ENCODE measurements at regions not wholly inside any gene's neighbourhood (a gene's known extent, or its start where the extent isn't known, plus 50 kb on each side); places are given as distances from the start of the nearest gene placed in this dataset.

DNA sequence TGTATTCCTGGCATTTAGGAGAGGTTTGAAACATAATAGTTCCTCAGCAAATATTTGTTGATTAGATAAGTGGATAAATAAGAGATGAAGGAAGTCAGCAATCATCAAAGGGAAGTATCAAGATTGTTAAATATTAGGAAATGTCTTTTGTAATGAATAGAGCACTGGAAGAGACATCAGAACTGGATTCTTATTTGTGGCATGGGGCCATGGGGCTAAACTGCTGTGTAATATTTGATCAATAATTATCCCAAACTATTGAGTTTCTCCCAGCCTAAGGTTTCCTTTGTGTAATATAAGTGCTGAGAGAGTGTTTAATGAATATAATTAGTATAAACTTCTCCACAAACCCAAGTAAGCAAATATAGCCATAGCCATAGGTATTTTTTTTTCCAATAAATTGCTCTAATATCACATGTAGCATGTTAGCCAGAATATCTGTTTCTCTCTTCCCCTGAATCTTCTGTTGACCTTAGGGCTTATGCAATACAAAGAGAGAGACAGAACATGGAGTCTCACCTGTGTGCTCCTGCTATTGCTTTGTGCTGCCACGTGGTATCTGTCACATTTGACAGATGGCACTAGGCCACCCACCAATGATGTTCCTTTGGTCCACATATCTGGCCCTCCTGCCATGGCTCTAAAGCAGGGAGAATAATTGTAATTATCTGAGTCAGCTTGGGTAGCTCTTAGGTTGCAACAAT, 658.7 kb downstream of the SOX5 start:
- no peak for DNase-seq
- H3K9me3 ChIP-seq (replicated peaks), result no peaks in the 10 kb centered on the region
- no peaks in the 10 kb centered on the region for H3K4me1 ChIP-seq
- intact Hi-C loops (cut with micrococcal nuclease), result no loop called here
- no peak overlapping the region for H3K4me3 ChIP-seq
- TF ChIP-seq, protein P1, sequence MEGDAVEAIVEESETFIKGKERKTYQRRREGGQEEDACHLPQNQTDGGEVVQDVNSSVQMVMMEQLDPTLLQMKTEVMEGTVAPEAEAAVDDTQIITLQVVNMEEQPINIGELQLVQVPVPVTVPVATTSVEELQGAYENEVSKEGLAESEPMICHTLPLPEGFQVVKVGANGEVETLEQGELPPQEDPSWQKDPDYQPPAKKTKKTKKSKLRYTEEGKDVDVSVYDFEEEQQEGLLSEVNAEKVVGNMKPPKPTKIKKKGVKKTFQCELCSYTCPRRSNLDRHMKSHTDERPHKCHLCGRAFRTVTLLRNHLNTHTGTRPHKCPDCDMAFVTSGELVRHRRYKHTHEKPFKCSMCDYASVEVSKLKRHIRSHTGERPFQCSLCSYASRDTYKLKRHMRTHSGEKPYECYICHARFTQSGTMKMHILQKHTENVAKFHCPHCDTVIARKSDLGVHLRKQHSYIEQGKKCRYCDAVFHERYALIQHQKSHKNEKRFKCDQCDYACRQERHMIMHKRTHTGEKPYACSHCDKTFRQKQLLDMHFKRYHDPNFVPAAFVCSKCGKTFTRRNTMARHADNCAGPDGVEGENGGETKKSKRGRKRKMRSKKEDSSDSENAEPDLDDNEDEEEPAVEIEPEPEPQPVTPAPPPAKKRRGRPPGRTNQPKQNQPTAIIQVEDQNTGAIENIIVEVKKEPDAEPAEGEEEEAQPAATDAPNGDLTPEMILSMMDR (IDR thresholded peaks at IDR 0.05; ENCODE audit: borderline replicate concordance), result no peak
- no peaks in the 10 kb centered on the region for H3K27me3 ChIP-seq (ENCODE audit: low read depth)
- no peak overlapping the region for H3K27ac ChIP-seq (replicated peaks)
- H3K36me3 ChIP-seq, result no peaks in the 10 kb centered on the region

DNA sequence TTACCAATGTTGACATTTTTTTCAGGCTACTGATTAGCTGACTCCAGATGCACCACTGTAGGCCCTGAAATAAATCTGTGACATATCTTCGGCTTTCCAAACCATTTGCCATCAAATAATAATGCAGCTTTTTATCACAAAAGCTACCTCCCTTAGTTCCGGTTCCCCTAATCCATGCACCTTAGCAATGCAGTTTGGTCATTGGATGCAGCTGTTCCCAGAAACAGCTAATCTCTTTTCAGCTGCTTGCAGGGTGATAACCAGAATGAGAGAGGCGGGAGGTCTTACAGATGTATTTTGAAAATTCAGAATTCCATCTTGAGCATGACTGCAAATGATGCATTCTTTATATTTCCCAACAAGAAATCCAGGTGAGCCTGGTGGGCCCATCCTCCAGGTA, 646.2 kb downstream of the SOX5 start:
- Histone ChIP-seq H3K4me3 (no peak overlapping the region), H3K27ac (replicated peaks) (no peak overlapping the region), H3K36me3 (no peaks in the 10 kb centered on the region), H3K27me3 (ENCODE audit: low read depth) (no peaks in the 10 kb centered on the region), H3K9me3 (replicated peaks) (peaks cover 25% of the 10 kb centered on the region), H3K4me1 (no peaks in the 10 kb centered on the region)
- TF ChIP-seq, protein P1 (IDR thresholded peaks at IDR 0.05; ENCODE audit: borderline replicate concordance), result no peak
- intact Hi-C loops (cut with micrococcal nuclease), result no loop called here
- DNase-seq, result no peak

DNA sequence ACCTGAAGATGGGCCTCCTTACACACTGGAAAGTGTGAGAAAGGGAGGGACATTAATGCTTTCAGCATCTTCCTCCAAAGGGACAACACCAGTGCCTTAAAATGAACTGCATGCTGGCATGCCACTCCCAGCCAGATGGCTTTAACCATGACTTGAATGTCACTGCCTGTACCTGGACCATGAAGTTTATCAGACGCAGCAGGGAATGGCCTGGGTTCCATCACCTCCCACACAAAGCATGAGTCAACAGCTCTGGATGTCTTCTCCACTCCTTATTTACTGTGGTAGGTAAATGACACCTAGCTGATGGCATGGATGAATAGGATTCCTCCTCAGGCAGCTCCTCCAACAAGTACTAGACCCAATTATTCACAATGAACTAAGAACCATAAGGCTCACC, 645.6 kb downstream of the SOX5 start:
- TF ChIP-seq, protein P1 (IDR thresholded peaks at IDR 0.05; ENCODE audit: borderline replicate concordance), result no peak
- Histone ChIP-seq H3K4me3 (no peak overlapping the region), H3K27ac (replicated peaks) (no peak overlapping the region), H3K36me3 (no peaks in the 10 kb centered on the region), H3K9me3 (replicated peaks) (peaks cover 19% of the 10 kb centered on the region), H3K4me1 (no peaks in the 10 kb centered on the region), H3K27me3 (ENCODE audit: low read depth) (no peaks in the 10 kb centered on the region)
- DNase-seq, result no peak
- intact Hi-C loops (cut with micrococcal nuclease), result no loop called here

DNA sequence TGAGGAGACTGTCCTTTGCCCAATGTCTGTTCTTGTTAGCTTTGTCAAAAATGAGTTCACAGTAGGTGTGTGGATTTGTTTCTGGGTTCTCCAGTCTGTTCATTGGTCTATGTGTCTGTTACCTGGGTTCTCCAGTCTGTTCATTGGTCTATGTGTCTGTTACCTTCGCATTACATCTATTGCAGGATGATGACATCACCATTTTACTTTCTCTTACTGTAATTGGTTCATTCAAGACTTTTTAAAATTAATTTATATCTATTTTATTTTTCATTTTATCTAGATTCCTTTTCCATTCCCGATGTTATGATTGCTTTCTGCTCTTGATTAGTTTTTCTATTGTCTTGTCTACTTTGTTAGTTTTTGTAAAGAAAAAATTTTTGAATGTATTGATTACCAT, 615.5 kb downstream of the SOX5 start:
- Histone ChIP-seq H3K27ac (replicated peaks) (no peak overlapping the region), H3K27me3 (ENCODE audit: low read depth) (no peaks in the 10 kb centered on the region), H3K36me3 (no peaks in the 10 kb centered on the region), H3K4me3 (no peak overlapping the region), H3K4me1 (no peaks in the 10 kb centered on the region), H3K9me3 (replicated peaks) (peaks cover 6% of the 10 kb centered on the region)
- no peak for DNase-seq
- intact Hi-C loops (cut with micrococcal nuclease), result no loop called here
- TF ChIP-seq, protein P1 (IDR thresholded peaks at IDR 0.05; ENCODE audit: borderline replicate concordance), result no peak

DNA sequence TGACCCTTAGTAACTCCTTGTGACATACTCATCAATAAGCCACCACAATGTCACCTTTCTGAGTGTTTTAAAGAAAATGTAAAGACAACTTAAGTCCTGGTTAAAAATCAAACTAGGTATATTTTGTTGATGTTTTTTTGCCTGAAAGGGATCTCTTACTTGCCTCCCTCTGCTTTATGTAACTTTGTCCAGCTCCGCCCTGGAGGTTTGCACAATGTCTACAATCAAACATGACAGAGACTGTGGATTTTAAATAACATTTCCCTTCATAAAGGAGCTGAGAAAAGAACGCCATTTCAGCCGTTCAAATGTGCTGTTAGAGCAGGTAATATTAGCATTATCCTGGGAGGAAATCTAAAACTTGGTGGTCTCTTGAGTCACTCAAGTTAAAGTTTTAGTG, 613.9 kb downstream of the SOX5 start:
- Histone ChIP-seq H3K27me3 (ENCODE audit: low read depth) (no peaks in the 10 kb centered on the region), H3K4me3 (no peak overlapping the region), H3K36me3 (no peaks in the 10 kb centered on the region), H3K4me1 (no peaks in the 10 kb centered on the region), H3K27ac (replicated peaks) (no peak overlapping the region), H3K9me3 (replicated peaks) (no peaks in the 10 kb centered on the region)
- DNase-seq, result no peak
- TF ChIP-seq, protein P1 (IDR thresholded peaks at IDR 0.05; ENCODE audit: borderline replicate concordance), result no peak
- intact Hi-C loops (cut with micrococcal nuclease), result no loop called here

All from left ventricle myocardium inferior (tissue), 1 donor.